ENCODE measurements at regions not wholly inside any gene's neighbourhood (a gene's known extent, or its start where the extent isn't known, plus 50 kb on each side); places are given as distances from the start of the nearest gene placed in this dataset.

GRCh38 chr3:8443829-8444791 is 57.5 kb upstream of the LMCD1 start:
- no peak for TF ChIP-seq CTCF (conservative IDR thresholded peaks at IDR 0.05; ENCODE audit: low read depth, low read length)
- TF ChIP-seq EZH2 (IDR thresholded peaks at IDR 0.05; ENCODE audit: borderline replicate concordance, low read depth, low read length, poor library complexity, severe bottlenecking): no peak

Measured in A673 (cell line).